H9 (cell line): ENCODE measurements at regions not wholly inside any gene's neighbourhood (a gene's known extent, or its start where the extent isn't known, plus 50 kb on each side); places are given as distances from the start of the nearest gene placed in this dataset.

Experiments used
- DNase-seq: peaks from one replicate; pipeline ENCODE4 v3.0.0-alpha.2; 2017
- H2AFZ ChIP-seq: one replicate; pipeline ENCODE4 v1.6.1; 2013; ENCODE audit warnings: mild to moderate bottlenecking, low read length, control low read depth, moderate library complexity
- H2AK5ac ChIP-seq: 2 replicates; pipeline ENCODE4 v1.6.1; 2013; ENCODE audit warnings: low read length, control low read depth, mixed read lengths; ENCODE audit not compliant: insufficient read length
- H2BK120ac ChIP-seq: one replicate; pipeline ENCODE4 v1.6.1; 2013; ENCODE audit warnings: low read depth, mild to moderate bottlenecking, low read length, control low read depth, inconsistent platforms; ENCODE audit not compliant: poor library complexity, severe bottlenecking
- H2BK12ac ChIP-seq: 2 replicates; pipeline ENCODE4 v1.6.1; 2013; ENCODE audit warnings: low read length, control low read depth, mixed read lengths, low read depth; ENCODE audit not compliant: insufficient read length
- H2BK15ac ChIP-seq: 2 replicates; pipeline ENCODE4 v1.6.1; 2013; ENCODE audit warnings: low read depth, low read length, control low read depth
- H2BK20ac ChIP-seq: one replicate; pipeline ENCODE4 v1.6.1; 2013; ENCODE audit warnings: low read depth, mild to moderate bottlenecking, low read length, control low read depth, inconsistent platforms; ENCODE audit not compliant: poor library complexity, severe bottlenecking
- H2BK5ac ChIP-seq: 2 replicates; pipeline ENCODE4 v1.6.1; 2013; ENCODE audit warnings: low read length, control low read depth, mixed read lengths; ENCODE audit not compliant: insufficient read length
- H3K14ac ChIP-seq: 2 replicates; pipeline ENCODE4 v1.6.1; 2013; ENCODE audit warnings: low read length, control low read depth; ENCODE audit not compliant: insufficient read depth
- H3K18ac ChIP-seq: 2 replicates; pipeline ENCODE4 v1.6.1; 2013; ENCODE audit warnings: low read depth, mild to moderate bottlenecking, mixed read lengths, low read length, control low read depth; ENCODE audit not compliant: insufficient read length
- H3K23ac ChIP-seq: 2 replicates; pipeline ENCODE4 v1.6.1; 2013; ENCODE audit warnings: low read length, control low read depth, mixed read lengths, low read depth; ENCODE audit not compliant: insufficient read length
- H3K23me2 ChIP-seq: 2 replicates; pipeline ENCODE4 v1.6.1; 2013; ENCODE audit warnings: low read depth, mild to moderate bottlenecking, mixed read lengths, low read length, control low read depth; ENCODE audit not compliant: insufficient read length, poor library complexity, severe bottlenecking
- H3K27ac ChIP-seq: 2 replicates; pipeline ENCODE4 v1.5.1; 2013; ENCODE audit warnings: low read length, control low read depth, mixed read lengths, low read depth; ENCODE audit not compliant: insufficient read length
- H3K27me3 ChIP-seq: 2 replicates; pipeline ENCODE4 v1.6.1; 2013; ENCODE audit warnings: low read length, control low read depth, inconsistent platforms; ENCODE audit not compliant: insufficient read depth
- H3K4ac ChIP-seq: 2 replicates; pipeline ENCODE4 v1.6.1; 2013; ENCODE audit warnings: low read depth, mild to moderate bottlenecking, control low read depth, inconsistent platforms, low read length, moderate library complexity
- H3K4me1 ChIP-seq: 2 replicates; pipeline ENCODE4 v1.6.1; 2013; ENCODE audit warnings: low read length, control low read depth, inconsistent platforms; ENCODE audit not compliant: insufficient read depth
- H3K4me2 ChIP-seq: 2 replicates; pipeline ENCODE4 v1.6.1; 2013; ENCODE audit warnings: low read length, control low read depth, mixed read lengths; ENCODE audit not compliant: insufficient read length, insufficient read depth
- H3K56ac ChIP-seq: 2 replicates; pipeline ENCODE4 v1.6.1; 2013; ENCODE audit warnings: low read depth, mild to moderate bottlenecking, mixed read lengths, low read length, control low read depth; ENCODE audit not compliant: insufficient read length
- H3K79me1 ChIP-seq: 2 replicates; pipeline ENCODE4 v1.6.1; 2013; ENCODE audit warnings: low read depth, mild to moderate bottlenecking, moderate library complexity, low read length, control low read depth, inconsistent platforms; ENCODE audit not compliant: insufficient read depth, poor library complexity, severe bottlenecking
- H3K79me2 ChIP-seq: 2 replicates; pipeline ENCODE4 v1.6.1; 2013; ENCODE audit warnings: low read length, control low read depth, inconsistent platforms; ENCODE audit not compliant: insufficient read depth
- H3K9ac ChIP-seq: 2 replicates; pipeline ENCODE4 v1.6.1; 2013; ENCODE audit warnings: low read length, control low read depth, mixed read lengths; ENCODE audit not compliant: insufficient read length; ENCODE audit errors: extremely low read depth
- H3K9me3 ChIP-seq: one replicate; pipeline ENCODE4 v1.6.1; 2013; ENCODE audit warnings: low read depth, low read length, inconsistent platforms; ENCODE audit not compliant: control insufficient read depth
- H3T11ph ChIP-seq: one replicate; pipeline ENCODE4 v1.6.1; 2013; ENCODE audit warnings: mild to moderate bottlenecking, low read length, control low read depth, inconsistent platforms
- H4K20me1 ChIP-seq: one replicate; pipeline ENCODE4 v1.6.1; 2013; ENCODE audit not compliant: control insufficient read depth, insufficient read length, insufficient read depth
- H4K5ac ChIP-seq: 2 replicates; pipeline ENCODE4 v1.6.1; 2013; ENCODE audit warnings: low read depth, mild to moderate bottlenecking, mixed read lengths, low read length, control low read depth; ENCODE audit not compliant: insufficient read length
- H4K8ac ChIP-seq: replicated peaks from 2 replicates; pipeline ENCODE4 v1.6.1; 2013; ENCODE audit warnings: low read length, control low read depth, mixed read lengths, low read depth; ENCODE audit not compliant: insufficient read length
- H4K91ac ChIP-seq: 2 replicates; pipeline ENCODE4 v1.6.1; 2013; ENCODE audit warnings: low read depth, mild to moderate bottlenecking, moderate library complexity, mixed read lengths, low read length, control low read depth; ENCODE audit not compliant: insufficient read length
- H3K27ac Mint-ChIP-seq, 3 experiments: 2 replicates in 2 of 3; 3 replicates in 1 of 3; pipeline ENCODE4 v1.8.0; 2020 to 2021; ENCODE audit warnings: mixed read lengths in 3 of 3, mild to moderate bottlenecking in 1 of 3, moderate library complexity in 1 of 3
- H3K27me3 Mint-ChIP-seq: 2 replicates; pipeline ENCODE4 v1.8.0; 2021; ENCODE audit warnings: low read depth, mild to moderate bottlenecking, moderate library complexity, mixed read lengths
- H3K36me3 Mint-ChIP-seq, 3 experiments: 2 replicates in 2 of 3; 3 replicates in 1 of 3; pipeline ENCODE4 v1.8.0; 2020 to 2021; ENCODE audit warnings: low read depth in 3 of 3, mixed read lengths in 3 of 3; ENCODE audit not compliant: insufficient read depth in 1 of 3
- H3K4me1 Mint-ChIP-seq, 2 experiments: 2 replicates each; pipeline ENCODE4 v1.8.0; 2020; ENCODE audit warnings: mixed read lengths in 2 of 2
- H3K4me3 Mint-ChIP-seq, 2 experiments: 2 replicates in 1 of 2; 3 replicates in 1 of 2; pipeline ENCODE4 v1.8.0; 2020 to 2021; ENCODE audit warnings: mild to moderate bottlenecking in 2 of 2, mixed read lengths in 2 of 2, moderate library complexity in 1 of 2
- H3K9me3 Mint-ChIP-seq, 2 experiments: 2 replicates in 1 of 2; 3 replicates in 1 of 2; pipeline ENCODE4 v1.8.0; 2020; ENCODE audit warnings: mild to moderate bottlenecking in 2 of 2, mixed read lengths in 2 of 2, moderate library complexity in 1 of 2
- CTCF ChIP-seq: fragments of 200-600 bp; sonication (generic); conservative IDR thresholded peaks from 3 replicates; pipeline ENCODE4 v1.8.0; 2021; ENCODE audit warnings: antibody characterized with exemption, mild to moderate bottlenecking
- WGBS: extraction: QIAGEN DNeasy Blood & Tissue Kit; methylation state at CpG from one replicate; pipeline ENCODE4 v1.1.7; 2013; ENCODE audit warnings: missing lambda C conversion rate, low lambda C conversion rate, mixed read lengths; ENCODE audit not compliant: insufficient read length; ENCODE audit errors: extremely low coverage; 5-methylcytosine and 5-hydroxymethylcytosine counted together

GRCh38 chr15:47945872-47946650 lies 174.7 kb upstream of the SLC24A5 start:
- TF ChIP-seq CTCF: no peak
- Histone ChIP-seq H3K23me2 (no peaks in the 10 kb centered on the region), H2BK15ac (0 out of 2 replicates have a peak overlapping the region, but pooled peaks have one; percentile 85), H3K9me3 (no peaks in the 10 kb centered on the region), H2BK5ac (no peak overlapping the region), H3K14ac (no peak overlapping the region; the same call in 1 of the 2 replicates), H3T11ph (no peak overlapping the region), H3K4me2 (no peak overlapping the region), H4K5ac (no peak overlapping the region), H2BK120ac (no peak overlapping the region), H3K4me1 (no peaks in the 10 kb centered on the region; the same call in 1 of the 2 replicates), H3K79me2 (no peaks in the 10 kb centered on the region), H2BK20ac (no peak overlapping the region), H3K23ac (no peak overlapping the region), H3K4ac (no peak overlapping the region), H3K9ac (no peak overlapping the region), H3K27me3 (no peaks in the 10 kb centered on the region), H4K8ac (no peak overlapping the region), H4K20me1 (no peaks in the 10 kb centered on the region), H2BK12ac (no peak overlapping the region), H3K27ac (no peak overlapping the region), H2AK5ac (no peak overlapping the region), H4K91ac (no peak overlapping the region), H3K79me1 (no peaks in the 10 kb centered on the region), H3K18ac (no peak overlapping the region), H3K56ac (no peak overlapping the region), H2AFZ (no peak overlapping the region)
- H3K9me3 Mint-ChIP-seq: peaks cover 0 to 4% of the 10 kb centered on the region in 2 experiments; a peak in 1 of 5 replicates
- WGBS: no CpG with 5 or more reads among the region's 6 CpGs
- H3K27ac Mint-ChIP-seq: no peak overlapping the region
- no peaks in the 10 kb centered on the region for H3K36me3 Mint-ChIP-seq
- no peaks in the 10 kb centered on the region for H3K27me3 Mint-ChIP-seq
- no peak for DNase-seq
- peaks cover 19 to 22% of the 10 kb centered on the region in 2 experiments for H3K4me1 Mint-ChIP-seq
- H3K4me3 Mint-ChIP-seq: no peak overlapping the region
